HepG2 (cell line): ENCODE measurements at regions not wholly inside any gene's neighbourhood (a gene's known extent, or its start where the extent isn't known, plus 50 kb on each side); places are given as distances from the start of the nearest gene placed in this dataset.

ENCODE experiments used
- ATAC-seq: fragments of 200-7000 bp; cut with Tn5 transposase; 3 replicates; pipeline ENCODE4 v1.9.1; 2020; ENCODE audit warnings: mild to moderate bottlenecking, moderate library complexity
- BruUV-seq: library from RNA; stranded (reverse); fragments of 400-500 nt; replicated peaks from 2 replicates; lab custom pipeline; 2021; lab: Mats Ljungman, UMichigan
- CTCF ChIA-PET: fragments of 300-600 bp; formaldehyde crosslinking; extraction: SDS; loops from one replicate; lab custom pipeline; 2021; ENCODE audit warnings: low total read pairs, inconsistent platforms, low intra/inter-chr PET ratio; lab: Yijun Ruan, JAX
- POLR2A ChIA-PET: fragments of 350-600 bp; sonication (Branson Sonifier 250); formaldehyde crosslinking; loops from one replicate; lab custom pipeline; 2020; ENCODE audit warnings: antibody characterized with exemption, inconsistent platforms; lab: Yijun Ruan, JAX
- DNase-seq: peaks from one replicate; pipeline ENCODE4 v3.0.0-alpha.2; 2015; ENCODE audit warnings: low spot score
- FAIRE-seq: peaks from 3 replicates; lab custom pipeline; 2011; peaks lifted over from hg19 to GRCh38; lab: Jason Lieb, UNC
- H2AFZ ChIP-seq: one replicate; pipeline ENCODE4 v1.6.1; 2011; ENCODE audit warnings: low read length, inconsistent platforms
- H3K27ac ChIP-seq: fragments of 300-600 bp; 3 replicates; pipeline ENCODE4 v1.8.0; 2011; ENCODE audit warnings: mixed run types, mild to moderate bottlenecking, mixed read lengths, low read length, inconsistent platforms; ENCODE audit not compliant: insufficient read depth; ENCODE audit errors: extremely low read length
- H3K27me3 ChIP-seq, 2 experiments: fragments of 200-600 bp in 1 of 2; 2 replicates in 1 of 2; 3 replicates in 1 of 2; pipeline versions ENCODE4 v1.6.0 to v1.8.0; 2011; ENCODE audit warnings: low read length in 2 of 2, mild to moderate bottlenecking in 2 of 2, moderate library complexity in 2 of 2, inconsistent platforms in 1 of 2; ENCODE audit not compliant: insufficient read depth in 2 of 2, control insufficient read depth in 1 of 2
- H3K36me3 ChIP-seq, 2 experiments: fragments of 200-600 bp in 1 of 2; replicated peaks in 1 of 2; 2 replicates in 1 of 2; 3 replicates in 1 of 2; pipeline versions ENCODE4 v1.5.1 to v1.8.0; 2011; ENCODE audit warnings: low read length in 2 of 2, inconsistent platforms in 1 of 2; ENCODE audit not compliant: insufficient read depth in 2 of 2, control insufficient read depth in 1 of 2
- H3K4me1 ChIP-seq: 2 replicates; pipeline ENCODE4 v1.5.1; 2012; ENCODE audit warnings: low read length, inconsistent platforms; ENCODE audit not compliant: insufficient read depth
- H3K4me2 ChIP-seq: 2 replicates; pipeline ENCODE4 v1.6.0; 2011; ENCODE audit warnings: low read depth, low read length, inconsistent platforms
- H3K4me3 ChIP-seq, 3 experiments: fragments of 200-600 bp in 1 of 3; sonication (generic), shearing (Covaris generic) in 1 of 3; replicated peaks in 1 of 3; 2 replicates each; pipeline ENCODE4 v1.5.1; 2011 to 2016; ENCODE audit warnings: low read length in 3 of 3, inconsistent platforms in 2 of 3, low read depth in 2 of 3, mild to moderate bottlenecking in 2 of 3, control low read depth in 1 of 3, mixed read lengths in 1 of 3; ENCODE audit not compliant: insufficient read depth in 1 of 3
- H3K79me2 ChIP-seq: one replicate; pipeline ENCODE4 v1.6.1; 2011; ENCODE audit warnings: low read length, inconsistent platforms; ENCODE audit not compliant: insufficient read depth
- H3K9ac ChIP-seq: 2 replicates; pipeline ENCODE4 v1.6.0; 2011; ENCODE audit warnings: mild to moderate bottlenecking, low read depth, low read length, inconsistent platforms; ENCODE audit not compliant: insufficient read depth
- H3K9me3 ChIP-seq: 2 replicates; pipeline ENCODE4 v1.5.1; 2012; ENCODE audit warnings: mild to moderate bottlenecking, low read length
- H4K20me1 ChIP-seq: 2 replicates; pipeline ENCODE4 v1.6.0; 2011; ENCODE audit warnings: inconsistent platforms, mild to moderate bottlenecking, low read length, moderate library complexity; ENCODE audit not compliant: insufficient read depth
- CBFB ChIP-seq: sonication (generic); formaldehyde crosslinking; IDR thresholded peaks from 2 replicates; pipeline ENCODE4 v1.4.0; 2020; ENCODE audit warnings: missing genetic modification reagents
- CHD2 ChIP-seq: IDR thresholded peaks from 2 replicates; pipeline ENCODE4 v1.6.1; 2011; ENCODE audit warnings: low read depth, low read length, improper control_type of control experiment
- ELK4 ChIP-seq: sonication (generic); formaldehyde crosslinking; IDR thresholded peaks from 2 replicates; pipeline ENCODE4 v1.9.0; 2021; ENCODE audit warnings: missing genetic modification reagents, borderline replicate concordance
- FOSL1 ChIP-seq: sonication (generic); formaldehyde crosslinking; IDR thresholded peaks from 2 replicates; pipeline ENCODE4 v1.9.0; 2021; ENCODE audit warnings: missing genetic modification reagents, borderline replicate concordance
- FOXO1 ChIP-seq: sonication (generic); formaldehyde crosslinking; IDR thresholded peaks from 2 replicates; pipeline ENCODE4 v1.4.0; 2020; ENCODE audit warnings: missing genetic modification reagents
- HMGXB3 ChIP-seq: sonication (generic); formaldehyde crosslinking; IDR thresholded peaks from 2 replicates; pipeline ENCODE4 v1.4.0; 2020; ENCODE audit warnings: missing genetic modification reagents, borderline replicate concordance
- IRF9 ChIP-seq: sonication (generic); formaldehyde crosslinking; IDR thresholded peaks from 2 replicates; pipeline ENCODE4 v1.8.0; 2022; ENCODE audit warnings: missing genetic modification reagents, mild to moderate bottlenecking, borderline replicate concordance
- RARA ChIP-seq: IDR thresholded peaks from 2 replicates; pipeline ENCODE4 v1.6.1; 2016; ENCODE audit warnings: missing genetic modification reagents, missing compliant biosample characterization
- SALL2 ChIP-seq: sonication (generic); formaldehyde crosslinking; IDR thresholded peaks from 2 replicates; pipeline ENCODE4 v1.8.1; 2023; ENCODE audit warnings: mild to moderate bottlenecking, missing genetic modification reagents, inconsistent platforms
- TSC22D2 ChIP-seq: sonication (generic); formaldehyde crosslinking; IDR thresholded peaks from 2 replicates; pipeline ENCODE4 v1.5.1; 2020; ENCODE audit warnings: missing genetic modification reagents, mild to moderate bottlenecking, borderline replicate concordance
- ZNF160 ChIP-seq: sonication (generic); formaldehyde crosslinking; IDR thresholded peaks from 2 replicates; pipeline ENCODE4 v1.8.0; 2022; ENCODE audit warnings: mild to moderate bottlenecking, inconsistent platforms, missing genetic modification reagents
- ZNF484 ChIP-seq: sonication (generic); formaldehyde crosslinking; IDR thresholded peaks from 2 replicates; pipeline ENCODE4 v1.5.1; 2020; ENCODE audit warnings: mild to moderate bottlenecking, low read depth, missing genetic modification reagents, borderline replicate concordance
- WGBS: methylation state at CpG from one replicate; pipeline ENCODE4 v1.1.6; 2017; ENCODE audit warnings: low lambda C conversion rate; 5-methylcytosine and 5-hydroxymethylcytosine counted together
- in situ Hi-C: cut with HindIII; loops from 2 replicates; pipeline ENCODE4 v1.10.0; 2017; ENCODE audit warnings: low pct_unique_long_range_greater_than_20kb; ENCODE audit not compliant: extremely low pct_ligation_motif_present
- intact Hi-C: fragments of 100-400 bp; cut with micrococcal nuclease; formaldehyde crosslinking; loops from one replicate; pipeline ENCODE4 v1.10.0; 2022; ENCODE audit not compliant: unreplicated experiment

- in situ Hi-C loops: no loop called here
- no peak for TF ChIP-seq CBFB
- no peak for TF ChIP-seq IRF9 (CRISPR knock-in tag)
- TF ChIP-seq SALL2 (CRISPR knock-in tag): no peak
- TF ChIP-seq ZNF484 (CRISPR knock-in tag): no peak
- TF ChIP-seq ZNF160: no peak
- no peak for TF ChIP-seq FOXO1 (CRISPR knock-in tag)
- TF ChIP-seq TSC22D2: no peak
- TF ChIP-seq FOSL1 (CRISPR knock-in tag): no peak
- TF ChIP-seq RARA: no peak
- TF ChIP-seq CHD2: no peak
- TF ChIP-seq, all 625 proteins: peak for 0
- no peaks in the 10 kb centered on the region for H3K36me3 ChIP-seq
- POLR2A ChIA-PET: no interaction called here
- H3K4me1 ChIP-seq: no peaks in the 10 kb centered on the region
- CTCF ChIA-PET: no interaction called here
- H3K27me3 ChIP-seq: no peaks in the 10 kb centered on the region
- FAIRE-seq (no peak), ATAC-seq (no peak), DNase-seq (no peak)
- 56% methylated on average over 1 of the region's 1 CpG for WGBS
- H3K4me3 ChIP-seq: no peak overlapping the region
- H3K4me2 ChIP-seq: no peak overlapping the region
- no peak overlapping the region for H2AFZ ChIP-seq
- no peaks in the 10 kb centered on the region for H3K79me2 ChIP-seq
- no peak overlapping the region for H3K27ac ChIP-seq
- no peaks in the 10 kb centered on the region for H3K9me3 ChIP-seq
- no TSS peak for BruUV-seq
- no peaks in the 10 kb centered on the region for H4K20me1 ChIP-seq
- H3K9ac ChIP-seq: no peak overlapping the region
- intact Hi-C loops: no loop called here
These were observed 426.7 kb downstream of the CDK5RAP2 start for GRCh38 chr9:120153258-120153657.

GRCh38 chr9:120152295-120152694 lies 427.7 kb downstream of the CDK5RAP2 start:
- in situ Hi-C loops: no loop called here
- BruUV-seq: no TSS peak
- TF ChIP-seq HMGXB3 (no peak), ELK4 (no peak)

More at GRCh38 chr9:120152295-120152694, 427.7 kb downstream of the CDK5RAP2 start:
- Histone ChIP-seq H3K36me3 (no peaks in the 10 kb centered on the region), H4K20me1 (no peaks in the 10 kb centered on the region), H3K4me2 (no peak overlapping the region), H3K9me3 (no peaks in the 10 kb centered on the region), H3K27ac (no peak overlapping the region), H3K79me2 (no peaks in the 10 kb centered on the region), H3K4me3 (no peak overlapping the region), H3K4me1 (no peaks in the 10 kb centered on the region), H2AFZ (no peak overlapping the region), H3K9ac (no peak overlapping the region), H3K27me3 (no peaks in the 10 kb centered on the region)
- CTCF ChIA-PET: no interaction called here
- intact Hi-C loops: no loop called here
- no peak for ATAC-seq
- DNase-seq: no peak
- WGBS: 20% methylated on average over 1 of the region's 4 CpGs
- POLR2A ChIA-PET: no interaction called here
- no peak for FAIRE-seq
